GM10266 (cell line): ENCODE measurements at regions not wholly inside any gene's neighbourhood (a gene's known extent, or its start where the extent isn't known, plus 50 kb on each side); places are given as distances from the start of the nearest gene placed in this dataset.
"Not testable (repeated sequence)": the region's sequence is repeated elsewhere in the genome, so short reads cannot be mapped to it uniquely, and the experiment has no call there.

Experiments used
- DNase-seq: peaks from one replicate; pipeline ENCODE4 v3.0.0; 2012; ENCODE audit errors: extremely low spot score
- CTCF ChIP-seq: IDR thresholded peaks from 2 replicates; pipeline ENCODE4 v1.5.1; 2012; ENCODE audit warnings: mild to moderate bottlenecking, low read depth; ENCODE audit not compliant: control insufficient read depth, insufficient read depth; ENCODE audit errors: missing control alignments

GRCh38 chr5:155799308-155799707 lies 527.7 kb upstream of the SGCD start:
- no peak for TF ChIP-seq CTCF
- no peak for DNase-seq

- no peak for DNase-seq
- no peak for TF ChIP-seq CTCF
Observed at GRCh38 chr5:155807884-155808576, 518.9 kb upstream of the SGCD start.

GRCh38 chr5:155815248-155815647 lies 511.7 kb upstream of the SGCD start:
- TF ChIP-seq CTCF, result no peak

GRCh38 chr5:155822177-155822576 lies 504.8 kb upstream of the SGCD start:
- DNase-seq, result no peak
- no peak for TF ChIP-seq CTCF

More at GRCh38 chr5:155815248-155815647, 511.7 kb upstream of the SGCD start:
- DNase-seq, result no peak

- no peak for DNase-seq
- no peak for TF ChIP-seq CTCF
Observed at GRCh38 chr5:155826611-155827507, 500.1 kb upstream of the SGCD start.

- DNase-seq, result not testable (repeated sequence)
Observed at GRCh38 chr5:155827508-155827815, 499.5 kb upstream of the SGCD start.

GRCh38 chr5:155827949-155828348 lies 499.0 kb upstream of the SGCD start:
- TF ChIP-seq CTCF, result no peak
- peak; percentile 5 for DNase-seq
